KOPT-K1 (cell line): ENCODE measurements at regions not wholly inside any gene's neighbourhood (a gene's known extent, or its start where the extent isn't known, plus 50 kb on each side); places are given as distances from the start of the nearest gene placed in this dataset.

Experiments
- H3K27ac ChIP-seq: fragments of 200-600 bp; sonication (generic); 2 replicates; pipeline ENCODE4 v1.5.1; 2016; ENCODE audit warnings: antibody characterized with exemption, mild to moderate bottlenecking, low read depth, low read length; ENCODE audit not compliant: poor library complexity, severe bottlenecking
- H3K36me3 ChIP-seq: fragments of 200-600 bp; sonication (generic); 2 replicates; pipeline ENCODE4 v1.5.1; 2017; ENCODE audit warnings: antibody characterized with exemption, mild to moderate bottlenecking, low read length, moderate library complexity; ENCODE audit not compliant: insufficient read depth
- H3K9me3 ChIP-seq: fragments of 200-600 bp; sonication (generic); 2 replicates; pipeline ENCODE4 v1.5.1; 2017; ENCODE audit warnings: antibody characterized with exemption, low read length, mild to moderate bottlenecking; ENCODE audit not compliant: insufficient read depth, poor library complexity, severe bottlenecking

DNA sequence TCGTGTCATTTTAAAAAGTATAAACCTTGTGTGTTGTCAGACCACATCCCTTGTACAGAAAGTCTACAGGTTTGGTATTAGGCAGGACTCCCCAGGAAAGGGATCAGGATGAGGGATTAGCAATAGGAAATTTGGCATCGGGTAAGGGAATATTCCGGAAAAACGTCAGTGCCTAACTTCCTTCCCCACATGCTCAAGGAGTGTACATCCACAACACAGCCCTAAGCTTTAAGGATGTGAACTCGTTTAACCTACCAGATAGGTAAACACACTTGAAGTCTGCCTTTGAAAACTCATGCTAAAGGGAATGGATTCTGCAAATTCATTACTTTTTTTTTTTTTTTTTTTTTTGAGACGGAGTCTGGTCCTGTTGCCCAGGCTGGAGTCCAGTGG lies 194.9 kb downstream of the SKIDA1 start:
- no peaks in the 10 kb centered on the region for H3K9me3 ChIP-seq
- H3K27ac ChIP-seq = no peak overlapping the region

DNA sequence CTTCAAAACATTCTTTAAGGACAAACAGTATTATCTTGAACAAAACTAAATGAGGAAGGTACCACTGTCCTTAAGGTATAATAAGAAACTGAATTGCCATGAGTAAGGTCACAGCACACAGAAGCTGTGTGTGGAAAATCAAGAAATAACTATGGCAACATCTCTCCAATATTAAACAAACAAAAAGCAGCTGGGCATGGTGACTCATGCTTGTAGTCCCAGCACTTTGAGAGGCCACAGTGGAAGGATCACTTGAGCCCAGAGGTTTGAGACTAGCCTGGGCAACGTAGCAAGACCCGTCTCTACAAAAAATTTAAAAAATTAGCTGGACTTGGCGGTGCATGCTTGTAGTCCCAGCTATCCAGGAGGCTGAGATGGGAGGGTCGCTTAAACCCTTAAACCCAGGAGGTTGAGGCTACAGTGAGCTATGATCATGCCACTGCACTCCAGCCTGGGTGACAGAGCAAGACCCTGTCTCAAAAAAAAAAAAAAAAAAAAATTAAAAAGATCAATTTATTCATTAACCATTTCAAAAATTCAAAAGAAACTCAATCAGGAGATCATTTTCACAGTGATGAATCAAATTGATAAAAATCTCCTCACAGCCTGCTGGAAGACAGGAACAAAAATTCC lies 195.4 kb downstream of the SKIDA1 start:
- H3K36me3 ChIP-seq = no peaks in the 10 kb centered on the region
- H3K9me3 ChIP-seq = no peaks in the 10 kb centered on the region
- H3K27ac ChIP-seq = no peak overlapping the region

More for the DNA sequence above, 194.9 kb downstream of the SKIDA1 start:
- H3K36me3 ChIP-seq = no peaks in the 10 kb centered on the region

DNA sequence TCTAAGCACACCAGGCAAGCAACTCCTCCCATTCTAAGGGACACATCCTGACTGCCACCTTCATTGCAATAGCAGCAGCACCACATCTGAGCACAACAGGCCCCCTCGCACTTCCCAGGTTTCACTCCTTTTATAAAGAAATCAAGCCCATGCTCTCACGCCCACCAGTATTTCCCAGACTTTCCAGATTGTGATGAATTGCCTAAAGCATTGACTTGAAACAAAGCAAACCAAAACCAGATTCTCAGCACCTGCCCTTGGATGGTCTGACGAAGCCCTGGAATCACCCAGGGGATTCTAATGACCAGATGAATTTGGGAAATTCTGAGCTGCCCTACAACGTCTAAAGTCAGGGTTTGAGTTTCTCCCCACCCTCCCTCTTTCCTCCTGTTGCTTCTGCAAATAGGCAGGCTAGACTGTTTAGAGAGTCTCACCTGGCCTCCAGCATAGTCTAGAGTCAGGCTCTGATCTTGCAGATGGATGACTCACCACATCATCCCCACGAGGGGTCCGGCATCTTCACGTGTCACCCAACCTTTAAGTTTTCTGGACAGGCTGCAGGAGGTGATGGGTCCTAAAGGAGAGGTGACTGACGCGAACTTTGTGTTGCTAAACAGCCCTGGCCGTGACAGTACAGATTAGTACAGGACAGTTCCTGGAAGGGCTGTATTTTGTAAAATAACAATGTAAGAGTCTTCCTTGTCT lies 198.0 kb downstream of the SKIDA1 start:
- H3K9me3 ChIP-seq = no peaks in the 10 kb centered on the region
- H3K27ac ChIP-seq = no peak overlapping the region
- H3K36me3 ChIP-seq = no peaks in the 10 kb centered on the region

DNA sequence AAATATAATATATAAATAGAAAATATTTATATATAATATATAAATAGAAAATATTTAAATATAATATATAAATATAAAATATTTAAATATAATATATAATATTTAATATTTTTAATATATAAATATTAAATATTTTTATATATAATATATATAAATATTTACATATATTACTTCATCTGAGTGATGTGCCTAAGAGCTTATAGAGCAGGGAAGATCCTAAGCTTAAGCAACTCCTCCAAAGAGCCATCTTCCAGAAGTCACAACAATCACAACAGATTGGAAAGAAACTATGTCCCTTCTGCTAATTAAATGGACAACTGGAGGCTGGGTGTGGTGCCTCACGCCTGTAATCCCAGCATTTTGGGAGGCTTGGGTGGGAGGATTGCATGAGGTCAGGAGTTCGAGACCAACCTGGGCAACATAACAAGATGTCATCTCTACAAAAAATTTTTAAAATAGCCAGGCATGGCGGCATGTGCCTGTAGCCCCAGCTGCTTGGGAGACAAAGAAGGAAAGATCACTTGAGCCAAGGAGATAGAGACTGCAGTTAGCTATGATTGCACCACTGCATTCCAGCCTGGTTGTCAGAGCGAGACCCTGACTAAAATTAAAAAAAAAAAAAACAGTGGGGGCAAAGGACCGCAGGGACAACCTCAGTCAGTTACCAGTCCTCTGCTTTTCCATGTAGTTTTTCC lies 198.7 kb downstream of the SKIDA1 start:
- H3K9me3 ChIP-seq = no peaks in the 10 kb centered on the region
- H3K27ac ChIP-seq = no peak overlapping the region
- H3K36me3 ChIP-seq = no peaks in the 10 kb centered on the region

DNA sequence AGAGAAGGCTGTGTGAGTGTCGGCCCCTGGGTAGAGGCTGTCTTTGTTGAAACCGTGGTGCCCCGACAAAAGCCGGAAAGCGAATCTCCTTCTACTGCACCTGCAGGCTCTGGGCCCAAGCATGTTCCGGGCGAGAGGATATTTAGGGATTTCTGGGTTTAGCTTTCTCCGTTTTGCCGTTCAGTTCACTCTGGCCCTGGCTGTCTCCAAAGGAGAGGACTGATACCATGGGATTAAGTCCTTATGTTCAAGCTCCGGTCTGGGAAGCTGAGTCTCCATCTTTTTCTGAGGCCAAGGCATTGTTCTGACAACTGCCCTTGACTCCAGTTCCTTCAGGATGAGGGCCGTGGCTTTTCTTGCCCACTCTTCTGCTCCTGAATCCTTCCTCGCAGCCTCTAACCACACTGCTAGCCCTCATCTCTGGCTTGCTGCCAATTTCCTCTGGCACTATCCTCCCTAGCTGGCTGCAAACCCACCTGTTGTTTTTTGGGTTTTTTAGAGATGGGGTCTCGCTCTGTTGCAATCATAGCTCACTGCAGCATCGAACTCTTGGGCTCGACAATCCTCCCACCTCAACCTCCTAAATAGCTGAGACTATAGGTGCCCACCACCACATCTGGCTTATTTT lies 206.8 kb downstream of the SKIDA1 start:
- no peak overlapping the region for H3K27ac ChIP-seq
- no peaks in the 10 kb centered on the region for H3K36me3 ChIP-seq
- H3K9me3 ChIP-seq = no peaks in the 10 kb centered on the region

DNA sequence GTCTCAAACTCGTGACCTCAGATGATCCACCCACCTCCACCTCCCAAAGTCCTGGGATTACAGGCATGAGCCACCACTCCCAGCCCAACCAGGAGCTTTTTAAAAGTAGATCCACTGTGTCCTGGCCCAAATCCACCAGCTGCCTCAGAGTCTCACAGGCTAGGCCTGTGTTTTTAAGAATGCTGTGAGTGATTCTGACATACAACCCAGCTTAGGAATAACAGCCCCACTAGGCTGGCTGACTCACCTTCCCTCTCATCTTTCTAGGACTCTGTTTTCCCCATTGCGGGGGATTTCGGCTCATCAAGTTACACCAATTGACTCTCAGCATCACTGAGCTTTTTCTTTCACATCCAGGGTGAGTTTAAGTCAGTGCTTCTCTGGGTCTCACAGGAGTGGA lies 207.6 kb downstream of the SKIDA1 start:
- Histone ChIP-seq H3K27ac (no peak overlapping the region), H3K36me3 (no peaks in the 10 kb centered on the region), H3K9me3 (no peaks in the 10 kb centered on the region)

DNA sequence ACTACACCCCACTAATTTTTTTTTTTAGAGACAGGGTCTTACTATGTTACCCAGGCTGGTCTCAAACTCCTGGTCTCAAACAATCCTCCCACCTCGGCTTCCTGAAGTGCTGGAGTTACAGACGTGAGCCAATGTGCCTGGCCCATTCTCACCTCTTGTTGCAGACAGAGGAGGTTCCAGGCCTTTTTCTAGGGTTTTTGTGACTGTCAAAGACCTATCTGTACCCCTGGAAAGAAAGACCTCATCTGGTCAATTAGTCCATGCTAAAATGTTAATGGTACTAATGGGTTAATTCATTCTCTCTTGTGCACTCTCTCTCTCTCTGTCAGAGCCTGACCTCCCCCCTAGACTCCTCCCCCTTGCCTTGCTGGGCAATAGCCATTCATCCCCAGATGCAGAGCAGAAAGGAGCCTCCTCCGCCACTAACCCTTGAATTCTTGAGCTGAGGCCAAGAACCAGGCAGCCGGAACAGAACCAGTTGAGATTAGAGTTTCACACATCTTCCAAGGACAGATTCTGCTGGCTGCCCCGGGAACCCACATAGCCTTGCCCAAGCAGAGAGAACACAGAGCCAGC lies 209.7 kb downstream of the SKIDA1 start:
- Histone ChIP-seq H3K27ac (no peak overlapping the region), H3K36me3 (no peaks in the 10 kb centered on the region), H3K9me3 (no peaks in the 10 kb centered on the region)

DNA sequence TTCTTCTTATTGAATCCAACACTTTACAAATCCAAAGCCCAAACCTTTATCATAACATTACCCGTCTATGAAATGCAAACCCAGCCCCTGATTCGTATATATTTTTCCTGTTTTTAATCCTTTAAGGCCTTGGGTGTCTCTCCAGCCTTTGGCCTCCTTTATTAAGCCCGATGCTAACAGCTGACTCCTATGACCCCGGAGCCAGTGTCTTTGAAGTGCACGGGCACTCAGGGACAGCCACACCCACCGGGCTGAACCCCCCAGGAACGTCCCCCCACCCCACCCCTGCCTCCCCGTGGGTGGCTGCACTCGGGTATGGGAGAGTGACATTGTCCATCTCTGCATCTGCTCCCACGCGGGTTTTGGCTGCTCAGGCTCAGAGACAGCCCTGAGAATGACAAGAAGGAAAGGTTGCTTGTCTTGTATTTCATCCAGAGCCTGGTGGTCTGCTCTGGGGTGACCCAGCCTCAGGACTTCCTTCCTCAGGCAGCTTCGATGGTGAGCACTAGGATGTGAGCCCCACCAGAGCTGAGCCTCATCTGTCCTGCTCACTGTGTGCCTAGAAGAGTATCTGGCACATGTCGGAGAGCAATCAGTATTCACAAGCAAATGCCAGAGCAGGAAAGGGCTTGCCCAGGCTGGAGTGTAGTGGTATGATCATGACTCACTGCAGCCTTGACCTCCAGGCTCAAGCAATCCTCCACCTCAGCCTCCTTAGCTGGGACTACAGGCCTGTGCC lies 210.4 kb downstream of the SKIDA1 start:
- Histone ChIP-seq H3K27ac (no peak overlapping the region), H3K9me3 (no peaks in the 10 kb centered on the region), H3K36me3 (no peaks in the 10 kb centered on the region)

DNA sequence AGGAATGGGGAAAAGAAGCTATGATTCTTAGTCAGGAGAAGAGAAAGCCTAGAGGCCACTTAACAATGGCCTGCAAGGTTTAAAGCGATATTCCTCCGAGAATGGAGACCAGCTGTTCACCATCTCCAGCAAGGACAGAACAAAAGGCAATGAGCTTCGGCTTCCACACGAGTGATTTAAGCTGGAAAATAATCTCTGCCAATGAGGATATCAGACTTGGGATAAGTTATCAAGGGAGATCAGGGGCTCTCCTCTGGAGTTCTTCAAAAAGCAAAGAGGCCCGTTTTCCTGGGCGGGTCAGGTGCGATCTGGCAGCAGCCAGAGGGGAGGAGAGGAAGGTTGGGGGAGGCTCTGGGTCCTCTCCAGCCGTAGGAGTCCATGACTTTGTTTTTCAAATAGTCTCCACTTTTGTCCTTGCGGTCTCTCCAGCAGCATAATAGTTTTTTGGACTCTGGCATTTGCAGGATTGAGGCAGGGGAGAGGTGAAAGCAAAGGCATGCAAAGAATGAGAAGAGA lies 211.3 kb downstream of the SKIDA1 start:
- H3K36me3 ChIP-seq = no peaks in the 10 kb centered on the region
- H3K27ac ChIP-seq = no peak overlapping the region
- H3K9me3 ChIP-seq = no peaks in the 10 kb centered on the region

DNA sequence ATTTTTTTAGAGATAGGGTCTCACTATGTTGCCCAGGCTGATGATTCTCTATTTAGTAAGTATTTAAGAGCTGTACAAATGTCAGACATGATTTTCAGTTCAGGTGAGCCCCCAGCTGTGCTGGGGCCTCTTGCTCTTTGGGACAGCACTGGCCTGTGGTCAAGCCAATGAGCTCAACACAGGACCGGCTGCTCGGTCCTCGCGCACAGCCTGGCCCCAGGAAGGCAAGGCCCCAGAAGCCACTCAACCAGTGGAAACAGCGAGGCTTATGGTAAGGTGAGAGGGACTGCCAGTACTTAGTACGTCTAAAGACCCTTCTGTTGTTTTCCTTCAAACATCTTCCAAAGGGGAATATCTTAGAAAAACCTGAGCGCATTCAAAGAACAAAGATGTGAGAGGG lies 211.8 kb downstream of the SKIDA1 start:
- H3K27ac ChIP-seq = no peak overlapping the region
- H3K9me3 ChIP-seq = no peaks in the 10 kb centered on the region
- H3K36me3 ChIP-seq = no peaks in the 10 kb centered on the region

DNA sequence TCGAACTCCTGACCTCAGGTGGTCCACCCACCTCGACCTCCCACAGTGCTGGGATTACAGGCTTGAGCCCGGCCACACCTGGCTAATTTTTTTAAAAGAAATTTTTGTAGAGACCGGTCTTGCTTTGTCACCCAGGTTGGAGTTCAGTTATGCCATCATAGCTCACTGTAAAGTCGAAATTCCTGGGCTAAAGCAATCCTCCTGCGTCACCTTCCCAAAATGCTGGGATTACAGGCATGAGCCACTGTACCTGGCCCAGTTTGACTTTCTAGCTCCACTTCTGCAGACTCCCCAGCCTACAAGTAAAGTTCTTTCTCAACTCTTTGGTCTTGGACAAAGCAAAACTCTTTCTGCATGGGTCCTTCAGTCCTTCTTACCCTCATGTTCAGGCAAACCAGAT lies 214.1 kb downstream of the SKIDA1 start:
- no peak overlapping the region for H3K27ac ChIP-seq
- no peaks in the 10 kb centered on the region for H3K36me3 ChIP-seq

DNA sequence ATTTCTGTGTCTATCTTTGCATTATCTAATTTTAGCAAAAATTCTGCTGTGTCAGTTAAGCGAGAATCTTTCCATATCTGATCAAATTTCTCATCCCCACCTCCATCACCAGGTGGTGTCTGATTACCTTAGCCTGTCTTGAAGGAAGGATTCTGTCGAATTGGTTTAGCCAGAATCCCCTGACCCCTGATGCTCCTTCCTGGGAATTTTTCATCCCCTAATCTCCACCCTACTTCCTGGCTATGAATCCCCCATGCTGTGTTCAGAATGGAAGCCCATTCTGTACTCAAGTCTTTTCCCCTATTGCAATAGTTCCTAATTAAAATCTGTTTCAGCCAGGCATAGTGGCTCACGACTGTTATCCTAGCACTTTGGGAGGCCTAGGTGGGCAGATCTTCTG lies 216.1 kb downstream of the SKIDA1 start:
- Histone ChIP-seq H3K36me3 (no peaks in the 10 kb centered on the region), H3K9me3 (no peaks in the 10 kb centered on the region), H3K27ac (no peak overlapping the region)

More for the DNA sequence above, 214.1 kb downstream of the SKIDA1 start:
- H3K9me3 ChIP-seq = no peaks in the 10 kb centered on the region

DNA sequence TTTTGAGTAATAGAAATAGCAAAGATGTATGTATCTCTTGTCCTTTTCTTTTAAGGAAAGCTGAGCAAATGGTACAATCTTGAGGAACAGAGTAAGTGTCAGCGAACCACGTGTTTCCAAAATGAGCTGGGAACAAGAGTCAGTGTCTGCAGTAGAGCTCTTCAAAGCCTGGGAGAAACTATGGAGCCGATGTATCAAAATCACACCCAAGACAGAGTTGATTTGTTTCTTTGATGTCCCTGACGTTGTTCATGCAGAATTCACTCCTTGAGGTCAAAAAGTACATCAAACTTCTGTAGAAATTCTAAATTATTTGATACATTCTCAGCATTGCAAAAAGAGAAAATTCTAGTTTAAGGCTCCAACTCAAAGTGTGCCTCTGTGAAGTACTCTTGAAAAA lies 216.5 kb downstream of the SKIDA1 start:
- no peak overlapping the region for H3K27ac ChIP-seq
- no peaks in the 10 kb centered on the region for H3K9me3 ChIP-seq

DNA sequence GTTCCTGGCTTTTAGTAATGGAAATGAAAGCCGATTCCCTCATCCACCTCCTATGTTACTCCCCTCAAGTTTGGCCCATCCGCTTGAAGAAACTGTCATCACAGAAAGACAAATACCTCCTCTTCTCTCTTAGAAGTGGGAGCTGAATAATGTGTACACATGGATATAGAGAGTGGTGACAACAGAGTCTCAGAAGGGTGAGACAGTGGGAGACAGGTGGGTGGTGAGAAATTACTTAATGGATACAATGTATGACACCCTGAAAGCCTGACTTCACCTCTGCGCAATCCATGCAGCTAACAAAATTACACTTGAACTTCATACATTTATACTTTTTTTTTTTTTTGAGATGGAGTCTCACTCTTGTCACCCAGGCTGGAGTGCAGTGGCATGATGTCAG lies 217.5 kb downstream of the SKIDA1 start:
- H3K27ac ChIP-seq = no peak overlapping the region
- H3K36me3 ChIP-seq = no peaks in the 10 kb centered on the region
- no peaks in the 10 kb centered on the region for H3K9me3 ChIP-seq

More for the DNA sequence above, 216.5 kb downstream of the SKIDA1 start:
- H3K36me3 ChIP-seq = no peaks in the 10 kb centered on the region
